ENCODE measurements at regions not wholly inside any gene's neighbourhood (a gene's known extent, or its start where the extent isn't known, plus 50 kb on each side); places are given as distances from the start of the nearest gene placed in this dataset.

GRCh38 chr2:105954891-105955290 lies 210.2 kb downstream of the NCK2 start:
- DNase-seq (no peak), ATAC-seq (ENCODE audit: low read depth) (no peak)
- Mint-ChIP-seq H3K27me3 (peaks cover 8% of the 10 kb centered on the region), H3K4me1 (peaks cover 9% of the 10 kb centered on the region), H3K27ac (no peak overlapping the region), H3K9me3 (ENCODE audit: insufficient read depth) (no peaks in the 10 kb centered on the region), H3K4me3 (no peak overlapping the region)
- intact Hi-C loops (cut with micrococcal nuclease) = no loop called here
- Histone ChIP-seq H3K36me3 (replicated peaks in 1 of 2; ENCODE audit: control extremely low read depth in 1 of 2, control insufficient read depth in 1 of 2, extremely low read depth in 1 of 2, insufficient read depth in 2 of 2, low read length in 1 of 2) (no peaks in the 10 kb centered on the region), H3K4me3 (ENCODE audit: control extremely low read depth in 1 of 5, extremely low read depth in 1 of 5, insufficient read depth in 1 of 5, low read depth in 2 of 5, low read length in 4 of 5) (no peak overlapping the region), H3K4me2 (replicated peaks; ENCODE audit: low read depth, low read length, poor library complexity, severe bottlenecking) (no peak overlapping the region), H3K79me2 (ENCODE audit: control insufficient read depth, insufficient read depth, low read length) (no peaks in the 10 kb centered on the region), H3K9ac (ENCODE audit: low read length) (no peak overlapping the region), H3K27me3 (replicated peaks in 1 of 4; ENCODE audit: control extremely low read depth in 1 of 4, control insufficient read depth in 3 of 4, insufficient read depth in 4 of 4, low read length in 3 of 4) (no peaks in the 10 kb centered on the region), H3K27ac (ENCODE audit: low read length in 2 of 2) (no peak overlapping the region), H3K9me3 (ENCODE audit: control extremely low read depth in 1 of 3, control insufficient read depth in 2 of 3, insufficient read depth in 1 of 3, low read length in 2 of 3) (peaks cover 0 to 11% (median 0%) of the 10 kb centered on the region in 3 donors), H2AFZ (ENCODE audit: insufficient read depth, low read depth, low read length, poor library complexity, severe bottlenecking) (no peak overlapping the region), H3K4me1 (ENCODE audit: control insufficient read depth in 2 of 2, insufficient read depth in 2 of 2, low read length in 2 of 2) (peaks cover 4% of the 10 kb centered on the region in 2 donors), H4K20me1 (ENCODE audit: control insufficient read depth, insufficient read depth, low read length, poor library complexity, severe bottlenecking) (no peaks in the 10 kb centered on the region)
- TF ChIP-seq CTCF (IDR thresholded peaks at IDR 0.05) = no peak
- no peak for TF ChIP-seq EZH2 (IDR thresholded peaks at IDR 0.05; ENCODE audit: borderline replicate concordance, insufficient read depth, low read depth, low read length, poor library complexity, severe bottlenecking)
- WGBS (ENCODE audit: insufficient coverage) = 94% methylated on average over 2 of the region's 3 CpGs
- CTCF ChIA-PET = interaction anchor here (0.8 kb wide), 1 partner anchor 15 kb away, joined by 3 read pairs; no protein-coding TSS in a partner anchor
- POLR2A ChIA-PET = no interaction called here

- Histone ChIP-seq H2AFZ (ENCODE audit: insufficient read depth, low read depth, low read length, poor library complexity, severe bottlenecking) (no peak overlapping the region), H3K9me3 (ENCODE audit: control extremely low read depth in 1 of 3, control insufficient read depth in 2 of 3, insufficient read depth in 1 of 3, low read length in 2 of 3) (peaks cover 0 to 11% (median 0%) of the 10 kb centered on the region in 3 donors), H3K4me2 (replicated peaks; ENCODE audit: low read depth, low read length, poor library complexity, severe bottlenecking) (no peak overlapping the region), H3K27ac (ENCODE audit: low read length in 2 of 2) (no peak overlapping the region), H3K36me3 (replicated peaks in 1 of 2; ENCODE audit: control extremely low read depth in 1 of 2, control insufficient read depth in 1 of 2, extremely low read depth in 1 of 2, insufficient read depth in 2 of 2, low read length in 1 of 2) (no peaks in the 10 kb centered on the region), H4K20me1 (ENCODE audit: control insufficient read depth, insufficient read depth, low read length, poor library complexity, severe bottlenecking) (no peaks in the 10 kb centered on the region), H3K4me3 (ENCODE audit: control extremely low read depth in 1 of 5, extremely low read depth in 1 of 5, insufficient read depth in 1 of 5, low read depth in 2 of 5, low read length in 4 of 5) (no peak overlapping the region), H3K27me3 (replicated peaks in 1 of 4; ENCODE audit: control extremely low read depth in 1 of 4, control insufficient read depth in 3 of 4, insufficient read depth in 4 of 4, low read length in 3 of 4) (no peaks in the 10 kb centered on the region), H3K9ac (ENCODE audit: low read length) (no peak overlapping the region), H3K79me2 (ENCODE audit: control insufficient read depth, insufficient read depth, low read length) (no peaks in the 10 kb centered on the region), H3K4me1 (ENCODE audit: control insufficient read depth in 2 of 2, insufficient read depth in 2 of 2, low read length in 2 of 2) (peaks cover 4% of the 10 kb centered on the region in 2 donors)
- DNase-seq (no peak), ATAC-seq (ENCODE audit: low read depth) (no peak)
- Mint-ChIP-seq H3K4me1 (peaks cover 9% of the 10 kb centered on the region), H3K27ac (no peak overlapping the region), H3K4me3 (no peak overlapping the region), H3K9me3 (ENCODE audit: insufficient read depth) (no peaks in the 10 kb centered on the region), H3K27me3 (peaks cover 8% of the 10 kb centered on the region)
- ChIA-PET POLR2A (no interaction called here), CTCF (no interaction called here)
- intact Hi-C loops (cut with micrococcal nuclease) = no loop called here
- 97% methylated on average over 4 of the region's 4 CpGs for WGBS (ENCODE audit: insufficient coverage)
- TF ChIP-seq CTCF (IDR thresholded peaks at IDR 0.05) (no peak), EZH2 (IDR thresholded peaks at IDR 0.05; ENCODE audit: borderline replicate concordance, insufficient read depth, low read depth, low read length, poor library complexity, severe bottlenecking) (no peak)
These were observed 209.2 kb downstream of the NCK2 start for GRCh38 chr2:105953942-105954341.
